ENCODE measurements at regions not wholly inside any gene's neighbourhood (a gene's known extent, or its start where the extent isn't known, plus 50 kb on each side); places are given as distances from the start of the nearest gene placed in this dataset.

DNA sequence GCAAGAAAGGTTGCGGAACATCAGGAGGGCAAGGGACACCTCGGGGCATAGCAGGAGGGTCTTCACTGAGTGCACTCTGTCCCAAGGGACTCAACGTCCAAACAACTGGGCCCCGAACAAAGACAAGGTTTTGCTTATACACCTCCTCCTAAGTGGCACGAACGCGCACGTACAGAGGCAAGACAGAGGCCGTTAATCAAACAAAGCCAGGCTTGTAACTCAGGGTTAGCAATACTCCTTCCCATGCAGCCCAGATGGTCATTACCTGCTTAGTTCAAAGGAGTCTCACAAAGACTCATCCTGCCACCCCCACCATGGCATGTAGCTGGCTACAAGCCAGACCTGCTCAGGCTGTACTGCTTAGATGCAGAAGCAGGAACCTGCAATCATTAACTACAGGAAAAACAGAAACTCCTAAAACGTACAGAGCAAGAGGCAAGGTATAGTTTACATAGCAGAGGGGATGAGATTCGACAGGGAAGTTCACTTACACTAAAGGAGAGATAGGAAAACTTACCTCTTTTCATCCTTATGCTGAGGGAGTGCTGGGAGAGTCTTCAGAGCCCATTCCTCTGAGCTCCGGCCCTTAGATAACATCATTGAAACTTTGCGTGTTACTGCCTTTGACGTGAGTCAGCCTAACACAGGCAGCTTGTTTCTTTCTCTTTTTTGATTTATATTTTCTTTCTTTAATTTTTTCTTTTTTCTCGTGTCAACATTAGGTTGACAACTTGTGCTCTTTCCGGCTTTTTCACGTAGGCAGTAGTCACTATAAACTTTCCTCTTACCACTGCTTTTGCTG, 1319.1 kb downstream of the TMEM121 start:
- TF ChIP-seq SNAI2 (CRISPR knock-in tag; IDR thresholded peaks at IDR 0.05) (no peak), ZFP30 (CRISPR knock-in tag; IDR thresholded peaks at IDR 0.05) (no peak), CSDC2 (CRISPR knock-in tag; IDR thresholded peaks at IDR 0.05) (no peak), GLIS3 (CRISPR knock-in tag; IDR thresholded peaks at IDR 0.05) (no peak), ZFP3 (CRISPR knock-in tag; IDR thresholded peaks at IDR 0.05) (no peak), TCF4 (CRISPR knock-in tag; IDR thresholded peaks at IDR 0.05; ENCODE audit: borderline replicate concordance) (no peak), OSR1 (CRISPR knock-in tag; IDR thresholded peaks at IDR 0.05) (no peak), ISL1 (CRISPR knock-in tag; IDR thresholded peaks at IDR 0.05) (no peak), PPARA (CRISPR knock-in tag; IDR thresholded peaks at IDR 0.05; ENCODE audit: borderline replicate concordance) (no peak), BACH2 (CRISPR knock-in tag; IDR thresholded peaks at IDR 0.05; ENCODE audit: borderline replicate concordance) (no peak), ZNF70 (CRISPR knock-in tag; IDR thresholded peaks at IDR 0.05) (no peak), TOX (CRISPR knock-in tag; IDR thresholded peaks at IDR 0.05; ENCODE audit: borderline replicate concordance) (no peak)
- TF ChIP-seq, protein P1, sequence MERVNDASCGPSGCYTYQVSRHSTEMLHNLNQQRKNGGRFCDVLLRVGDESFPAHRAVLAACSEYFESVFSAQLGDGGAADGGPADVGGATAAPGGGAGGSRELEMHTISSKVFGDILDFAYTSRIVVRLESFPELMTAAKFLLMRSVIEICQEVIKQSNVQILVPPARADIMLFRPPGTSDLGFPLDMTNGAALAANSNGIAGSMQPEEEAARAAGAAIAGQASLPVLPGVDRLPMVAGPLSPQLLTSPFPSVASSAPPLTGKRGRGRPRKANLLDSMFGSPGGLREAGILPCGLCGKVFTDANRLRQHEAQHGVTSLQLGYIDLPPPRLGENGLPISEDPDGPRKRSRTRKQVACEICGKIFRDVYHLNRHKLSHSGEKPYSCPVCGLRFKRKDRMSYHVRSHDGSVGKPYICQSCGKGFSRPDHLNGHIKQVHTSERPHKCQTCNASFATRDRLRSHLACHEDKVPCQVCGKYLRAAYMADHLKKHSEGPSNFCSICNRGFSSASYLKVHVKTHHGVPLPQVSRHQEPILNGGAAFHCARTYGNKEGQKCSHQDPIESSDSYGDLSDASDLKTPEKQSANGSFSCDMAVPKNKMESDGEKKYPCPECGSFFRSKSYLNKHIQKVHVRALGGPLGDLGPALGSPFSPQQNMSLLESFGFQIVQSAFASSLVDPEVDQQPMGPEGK (CRISPR knock-in tag; IDR thresholded peaks at IDR 0.05; ENCODE audit: borderline replicate concordance): no peak
- TF ChIP-seq, protein P2, sequence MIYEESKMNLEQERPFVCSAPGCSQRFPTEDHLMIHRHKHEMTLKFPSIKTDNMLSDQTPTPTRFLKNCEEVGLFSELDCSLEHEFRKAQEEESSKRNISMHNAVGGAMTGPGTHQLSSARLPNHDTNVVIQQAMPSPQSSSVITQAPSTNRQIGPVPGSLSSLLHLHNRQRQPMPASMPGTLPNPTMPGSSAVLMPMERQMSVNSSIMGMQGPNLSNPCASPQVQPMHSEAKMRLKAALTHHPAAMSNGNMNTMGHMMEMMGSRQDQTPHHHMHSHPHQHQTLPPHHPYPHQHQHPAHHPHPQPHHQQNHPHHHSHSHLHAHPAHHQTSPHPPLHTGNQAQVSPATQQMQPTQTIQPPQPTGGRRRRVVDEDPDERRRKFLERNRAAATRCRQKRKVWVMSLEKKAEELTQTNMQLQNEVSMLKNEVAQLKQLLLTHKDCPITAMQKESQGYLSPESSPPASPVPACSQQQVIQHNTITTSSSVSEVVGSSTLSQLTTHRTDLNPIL (CRISPR knock-in tag; IDR thresholded peaks at IDR 0.05; ENCODE audit: low read depth): no peak
